ENCODE measurements at regions not wholly inside any gene's neighbourhood (a gene's known extent, or its start where the extent isn't known, plus 50 kb on each side); places are given as distances from the start of the nearest gene placed in this dataset.

- peak; percentile 82 for TF ChIP-seq PRDM10 (CRISPR knock-in tag; IDR thresholded peaks at IDR 0.05; ENCODE audit: low read depth)
- no peak for TF ChIP-seq ZNF749 (CRISPR knock-in tag; IDR thresholded peaks at IDR 0.05; ENCODE audit: borderline replicate concordance)
- peak; percentile 34; the same call in 1 of the 2 replicates for TF ChIP-seq ZSCAN22 (CRISPR knock-in tag; IDR thresholded peaks at IDR 0.05)
- no peak for TF ChIP-seq ZBTB7B (CRISPR knock-in tag; IDR thresholded peaks at IDR 0.05)
- TF ChIP-seq NCOA1 (CRISPR knock-in tag; IDR thresholded peaks at IDR 0.05) = no peak
- TF ChIP-seq HNRNPK (IDR thresholded peaks at IDR 0.05; ENCODE audit: low read depth, low read length, poor library complexity, severe bottlenecking) = no peak
- peak; percentile 30; the same call in 1 of the 2 replicates for TF ChIP-seq ZNF138 (CRISPR knock-in tag; IDR thresholded peaks at IDR 0.05; ENCODE audit: low read depth)
- no peak for TF ChIP-seq ZNF75D (CRISPR knock-in tag; IDR thresholded peaks at IDR 0.05; ENCODE audit: borderline replicate concordance)
- no peak for TF ChIP-seq ZNF407 (CRISPR knock-in tag; IDR thresholded peaks at IDR 0.05; ENCODE audit: not compliant biosample characterization)
- TF ChIP-seq ZNF891 (CRISPR knock-in tag; IDR thresholded peaks at IDR 0.05) = peak; percentile 94
- peak; percentile 47; the same call in 1 of the 2 replicates for TF ChIP-seq KDM3A (CRISPR knock-in tag; IDR thresholded peaks at IDR 0.05; ENCODE audit: low read depth)
- no peak for TF ChIP-seq GTF3A (CRISPR knock-in tag; conservative IDR thresholded peaks at IDR 0.05)
- no peak for TF ChIP-seq ZMAT5 (CRISPR knock-in tag; IDR thresholded peaks at IDR 0.05; ENCODE audit: borderline replicate concordance, low read depth)
- TF ChIP-seq ZNF784 (CRISPR knock-in tag; IDR thresholded peaks at IDR 0.05; ENCODE audit: borderline replicate concordance) = no peak
- peak; percentile 83 for TF ChIP-seq SALL1 (CRISPR knock-in tag; IDR thresholded peaks at IDR 0.05)
- no peak for TF ChIP-seq ZNF34 (CRISPR knock-in tag; IDR thresholded peaks at IDR 0.05; ENCODE audit: borderline replicate concordance)
Measured at GRCh38 chr2:236968101-236968879, 117.4 kb upstream of the COPS8 start (continued).

All from HepG2 (cell line).